Thyroid gland (tissue), 4 donors: ENCODE measurements at regions not wholly inside any gene's neighbourhood (a gene's known extent, or its start where the extent isn't known, plus 50 kb on each side); places are given as distances from the start of the nearest gene placed in this dataset.

Experiments
- DNase-seq, 2 donors: peaks; one replicate each; pipeline ENCODE4 v3.0.0-alpha.2; 2019
- H3K27ac ChIP-seq, 3 donors: fragments of 200-600 bp; sonication (generic); 1 replicate in 2 of 3; 2 replicates in 1 of 3; pipeline ENCODE4 v1.5.1; 2016 to 2019; ENCODE audit warnings: mild to moderate bottlenecking in 1 of 3, moderate library complexity in 1 of 3
- H3K27me3 ChIP-seq: fragments of 200-600 bp; sonication (generic); one replicate; pipeline ENCODE4 v1.5.1; 2019
- H3K36me3 ChIP-seq, 2 donors: fragments of 200-600 bp; sonication (generic); one replicate each; pipeline ENCODE4 v1.5.1; 2016 to 2019
- H3K4me1 ChIP-seq, 2 donors: fragments of 200-600 bp; sonication (generic); one replicate each; pipeline ENCODE4 v1.5.1; 2017 to 2019
- H3K4me3 ChIP-seq, 3 donors: fragments of 200-600 bp; sonication (generic); replicated peaks in 1 of 3; 1 replicate in 2 of 3; 2 replicates in 1 of 3; pipeline ENCODE4 v1.5.1; 2016; ENCODE audit warnings: mild to moderate bottlenecking in 1 of 3
- H3K9me3 ChIP-seq: fragments of 200-600 bp; sonication (generic); one replicate; pipeline ENCODE4 v1.5.1; 2017
- CTCF ChIP-seq, 6 experiments: fragments of 200-600 bp in 3 of 6; fragments of 450-650 bp in 3 of 6; sonication (generic) in 3 of 6; IDR thresholded peaks; one replicate each; pipeline ENCODE4 v1.5.1; 2016 to 2019; ENCODE audit warnings: antibody characterized with exemption in 6 of 6, mild to moderate bottlenecking in 2 of 6, inconsistent platforms in 1 of 6, moderate library complexity in 1 of 6
- POLR2A ChIP-seq, 2 donors: fragments of 450-650 bp; IDR thresholded peaks; one replicate each; pipeline ENCODE4 v1.6.1; 2017; ENCODE audit warnings: antibody characterized with exemption in 2 of 2, mild to moderate bottlenecking in 2 of 2, moderate library complexity in 1 of 2
- WGBS, 2 donors: methylation state at CpG; one replicate each; pipeline ENCODE4 v1.1.5; 2017; 5-methylcytosine and 5-hydroxymethylcytosine counted together
- intact Hi-C: fragments of 100-400 bp; cut with DNase I; formaldehyde crosslinking; loops from one replicate; pipeline ENCODE4 v1.15.1; 2023

- Histone ChIP-seq H3K4me1 (no peaks in the 10 kb centered on the region), H3K4me3 (no peak overlapping the region), H3K27ac (no peak overlapping the region), H3K27me3 (no peaks in the 10 kb centered on the region), H3K9me3 (no peaks in the 10 kb centered on the region), H3K36me3 (no peaks in the 10 kb centered on the region)
- intact Hi-C loops = no loop called here
- WGBS, 2 donors = 74 to 75% methylated on average over 3 of the region's 3 CpGs
- DNase-seq = no peak
- no peak for TF ChIP-seq POLR2A (IDR thresholded peaks at IDR 0.05)
- no peak for TF ChIP-seq CTCF (IDR thresholded peaks at IDR 0.05)
These were observed 1390.5 kb upstream of the CELF4 start for GRCh38 chr18:38956068-38956467.

GRCh38 chr18:38951633-38952032 lies 1386.0 kb upstream of the CELF4 start:
- intact Hi-C loops = no loop called here
- DNase-seq = no peak
- no peak for TF ChIP-seq CTCF (IDR thresholded peaks at IDR 0.05)
- TF ChIP-seq POLR2A (IDR thresholded peaks at IDR 0.05) = no peak

GRCh38 chr18:38948436-38948835 lies 1382.8 kb upstream of the CELF4 start:
- Histone ChIP-seq H3K27ac (no peak overlapping the region), H3K36me3 (no peaks in the 10 kb centered on the region), H3K4me1 (no peaks in the 10 kb centered on the region), H3K27me3 (no peaks in the 10 kb centered on the region), H3K4me3 (no peak overlapping the region), H3K9me3 (no peaks in the 10 kb centered on the region)
- intact Hi-C loops = loop anchor here (2.0 kb wide), 1 partner anchor 14 kb away; no protein-coding TSS in a partner anchor
- no peak for TF ChIP-seq CTCF (IDR thresholded peaks at IDR 0.05)
- no peak for TF ChIP-seq POLR2A (IDR thresholded peaks at IDR 0.05)
- DNase-seq = no peak
- 40 to 46% methylated on average over 2 of the region's 2 CpGs for WGBS, 2 donors

More at GRCh38 chr18:38951633-38952032, 1386.0 kb upstream of the CELF4 start:
- no peaks in the 10 kb centered on the region for H3K36me3 ChIP-seq
- no peak overlapping the region for H3K4me3 ChIP-seq
- no peaks in the 10 kb centered on the region for H3K27me3 ChIP-seq
- H3K4me1 ChIP-seq = no peaks in the 10 kb centered on the region
- no peak overlapping the region for H3K27ac ChIP-seq
- WGBS, 2 donors = 82 to 84% methylated on average over 2 of the region's 2 CpGs
- H3K9me3 ChIP-seq = no peaks in the 10 kb centered on the region

GRCh38 chr18:38944446-38945024 lies 1378.9 kb upstream of the CELF4 start:
- Histone ChIP-seq H3K27ac (no peak overlapping the region), H3K27me3 (no peaks in the 10 kb centered on the region), H3K4me3 (no peak overlapping the region), H3K36me3 (no peaks in the 10 kb centered on the region), H3K4me1 (no peaks in the 10 kb centered on the region), H3K9me3 (no peaks in the 10 kb centered on the region)
- TF ChIP-seq CTCF (IDR thresholded peaks at IDR 0.05) (no peak), POLR2A (IDR thresholded peaks at IDR 0.05) (no peak)
- intact Hi-C loops = no loop called here
- 89 to 92% methylated on average over 10 to 22 of the region's 28 CpGs for WGBS, 2 donors
- DNase-seq = no peak

- 67% methylated on average over 9 of the region's 9 CpGs for WGBS, 2 donors
- Histone ChIP-seq H3K36me3 (no peaks in the 10 kb centered on the region), H3K27me3 (no peaks in the 10 kb centered on the region), H3K9me3 (no peaks in the 10 kb centered on the region), H3K4me1 (no peaks in the 10 kb centered on the region), H3K4me3 (no peak overlapping the region), H3K27ac (no peak overlapping the region)
- TF ChIP-seq POLR2A (IDR thresholded peaks at IDR 0.05) (no peak), CTCF (IDR thresholded peaks at IDR 0.05) (no peak)
- intact Hi-C loops = no loop called here
- DNase-seq = no peak
These were observed 1376.3 kb upstream of the CELF4 start for GRCh38 chr18:38941711-38942561.
